GM21737 (cell line): ENCODE measurements at regions not wholly inside any gene's neighbourhood (a gene's known extent, or its start where the extent isn't known, plus 50 kb on each side); places are given as distances from the start of the nearest gene placed in this dataset.

ENCODE experiments used
- ATAC-seq: cut with Tn5 transposase; IDR thresholded peaks from one replicate; pipeline ENCODE4 v1.9.1; 2021; ENCODE audit warnings: mild to moderate bottlenecking, moderate library complexity; ENCODE audit not compliant: unreplicated experiment

- ATAC-seq = no peak
Measured at GRCh38 chr6:14451594-14452374, 334.2 kb downstream of the CD83 start.

- peak; percentile 80 for ATAC-seq
Measured at GRCh38 chr6:14452567-14453527, 335.3 kb downstream of the CD83 start.

DNA sequence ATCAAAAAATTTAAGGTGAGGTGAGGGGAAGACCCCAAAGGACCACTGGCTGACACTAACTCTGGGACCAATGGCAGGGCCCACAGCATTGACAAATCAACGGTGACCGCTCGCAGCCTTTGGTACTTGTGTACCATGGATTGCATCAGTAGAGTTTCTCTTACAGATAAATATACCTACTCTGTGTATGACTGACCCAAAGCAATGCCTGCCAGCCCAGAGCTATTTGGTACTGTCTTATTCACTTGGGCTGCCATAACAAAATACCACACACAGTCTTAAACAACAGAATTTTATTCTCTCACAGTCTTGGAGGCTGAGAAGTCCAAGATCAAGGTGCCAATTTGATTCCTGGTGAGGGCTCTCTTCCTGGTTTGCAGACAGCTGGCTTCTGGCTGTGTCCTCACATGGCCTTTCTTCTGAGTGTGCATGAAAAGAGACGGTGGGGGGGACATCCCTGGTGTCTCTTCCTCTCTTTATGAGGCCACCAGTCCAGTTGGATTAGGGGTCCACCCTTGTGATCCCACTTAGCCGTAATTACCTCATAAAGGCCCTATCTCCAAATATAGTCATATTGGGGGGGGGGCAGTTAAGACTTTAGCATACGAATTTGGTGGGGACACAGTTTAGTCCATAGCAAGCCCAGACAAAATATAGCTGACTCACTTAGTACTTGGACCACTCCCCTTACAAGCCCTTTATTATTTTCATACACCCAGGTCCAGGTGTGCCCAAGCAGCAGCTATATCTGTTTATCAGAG is 336.3 kb downstream of the CD83 start:
- ATAC-seq = no peak

DNA sequence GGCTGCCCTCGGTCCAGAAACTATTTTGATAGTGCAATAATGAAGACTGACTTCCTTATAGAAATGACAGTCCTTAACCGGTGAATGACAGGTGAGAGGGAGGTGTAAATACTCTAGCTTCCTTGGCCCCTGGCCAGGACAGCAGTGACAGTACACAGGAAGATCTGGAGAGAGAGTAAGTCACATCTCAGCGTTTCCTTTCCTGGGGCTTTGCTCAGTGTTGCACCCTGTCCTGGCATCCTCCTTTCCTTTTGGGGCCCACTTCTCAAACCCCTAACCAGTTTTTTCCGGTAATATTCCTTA is 336.9 kb downstream of the CD83 start:
- ATAC-seq = no peak

DNA sequence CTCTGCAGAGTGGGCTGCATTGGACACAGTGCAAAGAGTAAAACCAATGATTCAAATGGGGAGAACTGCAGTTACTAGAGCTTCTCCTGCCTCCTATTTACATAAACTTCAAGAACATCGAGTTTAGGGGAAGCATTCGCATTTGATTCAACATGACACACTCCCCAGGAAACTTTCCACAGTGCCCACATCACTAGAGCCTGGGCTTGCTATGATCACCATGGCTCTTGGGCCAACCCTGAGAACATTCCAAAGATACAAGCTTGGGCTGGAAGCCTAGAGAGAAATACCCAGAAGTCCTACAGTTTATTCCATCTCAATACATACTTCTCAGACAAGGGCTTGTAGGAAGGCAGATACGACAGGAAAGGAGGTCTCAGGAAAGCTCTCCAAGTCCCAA is 337.9 kb downstream of the CD83 start:
- no peak for ATAC-seq

- ATAC-seq = no peak
Measured at GRCh38 chr6:14455876-14456648, 338.5 kb downstream of the CD83 start.

- ATAC-seq = no peak
Measured at GRCh38 chr6:14456941-14457340, 339.4 kb downstream of the CD83 start.

- ATAC-seq = no peak
Measured at GRCh38 chr6:14458669-14459266, 341.2 kb downstream of the CD83 start.

- ATAC-seq = no peak
Measured at GRCh38 chr6:14459315-14459714, 341.7 kb downstream of the CD83 start.

GRCh38 chr6:14460556-14460955 is 343.0 kb downstream of the CD83 start:
- no peak for ATAC-seq

DNA sequence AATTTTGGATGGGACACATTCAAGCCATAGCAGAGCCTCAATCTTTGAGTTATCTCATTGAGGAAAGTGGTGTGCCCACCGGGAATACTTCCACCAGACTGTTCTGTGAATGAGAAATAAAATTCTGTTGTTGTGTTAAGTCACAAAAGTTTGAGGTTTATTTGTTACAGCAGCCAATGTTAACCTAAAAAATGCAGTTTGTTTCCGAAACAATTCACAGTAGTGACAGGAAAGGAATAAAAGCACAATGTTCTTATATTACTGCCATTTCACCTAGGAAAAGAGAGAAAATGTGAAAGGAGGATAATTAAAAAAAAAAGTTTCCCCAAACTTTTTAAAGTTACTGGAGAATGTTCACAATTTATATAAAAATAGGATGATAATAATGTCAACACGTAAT is 344.6 kb downstream of the CD83 start:
- ATAC-seq = no peak

DNA sequence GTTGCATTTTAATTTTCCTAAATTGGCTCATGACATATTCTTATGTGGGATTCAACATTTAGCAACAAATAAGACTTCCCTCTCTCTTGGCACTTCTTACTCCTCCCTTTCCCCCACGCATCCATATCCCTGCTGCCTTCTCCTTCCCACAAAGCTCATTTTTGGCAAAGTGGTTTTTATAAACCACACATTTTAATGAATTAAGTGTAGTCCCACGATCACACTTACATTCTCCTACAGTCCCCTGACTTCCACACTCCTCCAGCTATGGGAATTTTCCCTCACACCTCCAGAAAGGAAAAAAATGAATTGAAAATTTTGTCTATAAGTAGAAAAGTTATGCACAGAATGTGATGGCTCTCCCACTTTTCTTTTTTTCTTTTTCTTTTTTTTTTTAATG is 345.0 kb downstream of the CD83 start:
- ATAC-seq = no peak

GRCh38 chr6:14463110-14463509 is 345.5 kb downstream of the CD83 start:
- ATAC-seq = no peak

GRCh38 chr6:14464055-14464454 is 346.5 kb downstream of the CD83 start:
- no peak for ATAC-seq

GRCh38 chr6:14464716-14465115 is 347.1 kb downstream of the CD83 start:
- ATAC-seq = no peak

DNA sequence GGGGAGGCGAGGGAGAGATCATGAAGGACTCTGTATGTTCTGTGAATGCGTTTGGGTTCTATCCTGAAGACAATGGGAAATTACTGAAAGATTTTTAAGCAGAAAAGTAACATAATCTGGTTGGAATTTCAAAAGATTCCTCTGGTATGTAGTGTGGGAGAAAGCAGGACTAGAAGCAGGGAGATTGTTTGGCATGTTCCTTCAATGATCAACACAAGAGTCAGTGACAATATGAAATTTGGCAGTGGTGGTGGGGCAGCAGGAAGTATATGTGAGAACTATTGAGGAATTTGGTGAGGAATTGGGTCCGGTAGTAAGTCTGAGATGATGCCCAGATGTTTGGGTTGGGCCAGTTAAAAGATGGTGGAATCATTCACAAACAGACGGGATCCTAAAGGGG is 348.7 kb downstream of the CD83 start:
- ATAC-seq = no peak

GRCh38 chr6:14467591-14467990 is 350.0 kb downstream of the CD83 start:
- ATAC-seq = no peak

GRCh38 chr6:14468647-14469321 is 351.2 kb downstream of the CD83 start:
- ATAC-seq = no peak

DNA sequence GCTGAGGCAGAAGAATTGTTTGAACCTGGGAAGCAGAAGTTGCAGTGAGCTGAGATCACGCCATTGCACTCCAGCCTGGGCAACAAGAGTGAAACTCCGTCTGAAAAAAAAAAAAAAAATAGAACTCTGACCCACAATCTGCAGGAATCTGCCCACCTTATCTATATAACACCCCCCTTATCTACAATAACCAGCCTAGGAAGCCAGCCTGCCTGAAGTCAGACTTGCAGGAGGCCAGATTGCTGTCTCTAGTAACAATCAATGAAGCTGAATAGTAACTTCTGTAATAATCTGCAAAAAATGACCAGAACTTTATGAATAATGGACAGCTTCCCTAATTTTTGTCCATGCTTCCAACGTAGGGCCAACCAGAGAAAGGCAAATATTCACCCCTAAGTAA is 352.5 kb downstream of the CD83 start:
- ATAC-seq = no peak

- no peak for ATAC-seq
Measured at GRCh38 chr6:14470671-14471070, 353.1 kb downstream of the CD83 start.
